ENCODE measurements at regions not wholly inside any gene's neighbourhood (a gene's known extent, or its start where the extent isn't known, plus 50 kb on each side); places are given as distances from the start of the nearest gene placed in this dataset.

GRCh38 chr13:29978211-29978610 is 127.8 kb upstream of the UBL3 start:
- H3K4me3 ChIP-seq (ENCODE audit: low read depth, low read length) = no peak overlapping the region
- no peak for DNase-seq (ENCODE audit: low read depth)

- no peak for DNase-seq (ENCODE audit: low read depth)
- no peak overlapping the region for H3K4me3 ChIP-seq (ENCODE audit: low read depth, low read length)
Observed at GRCh38 chr13:29977476-29978120, 127.2 kb upstream of the UBL3 start.

- no peak for DNase-seq (ENCODE audit: low read depth)
- H3K4me3 ChIP-seq (ENCODE audit: low read depth, low read length) = no peak overlapping the region
Observed at GRCh38 chr13:29976535-29976934, 126.1 kb upstream of the UBL3 start.

GRCh38 chr13:29975283-29975682 is 124.9 kb upstream of the UBL3 start:
- DNase-seq (ENCODE audit: low read depth) = no peak
- H3K4me3 ChIP-seq (ENCODE audit: low read depth, low read length) = no peak overlapping the region

GRCh38 chr13:29969286-29969685 is 118.9 kb upstream of the UBL3 start:
- DNase-seq (ENCODE audit: low read depth) = peak; percentile 48
- no peak overlapping the region for H3K4me3 ChIP-seq (ENCODE audit: low read depth, low read length)

- H3K4me3 ChIP-seq (ENCODE audit: low read depth, low read length) = no peak overlapping the region
- no peak for DNase-seq (ENCODE audit: low read depth)
Observed at GRCh38 chr13:29964181-29964845, 113.9 kb upstream of the UBL3 start.

- H3K4me3 ChIP-seq (ENCODE audit: low read depth, low read length) = no peak overlapping the region
- no peak for DNase-seq (ENCODE audit: low read depth)
Observed at GRCh38 chr13:29963089-29963488, 112.7 kb upstream of the UBL3 start.

GRCh38 chr13:29961036-29961670 is 110.7 kb upstream of the UBL3 start:
- DNase-seq (ENCODE audit: low read depth) = no peak
- no peak overlapping the region for H3K4me3 ChIP-seq (ENCODE audit: low read depth, low read length)

- no peak overlapping the region for H3K4me3 ChIP-seq (ENCODE audit: low read depth, low read length)
- DNase-seq (ENCODE audit: low read depth) = no peak
Observed at GRCh38 chr13:29959603-29960002, 109.2 kb upstream of the UBL3 start.

- no peak for DNase-seq (ENCODE audit: low read depth)
- H3K4me3 ChIP-seq (ENCODE audit: low read depth, low read length) = no peak overlapping the region
Observed at GRCh38 chr13:29959086-29959485, 108.7 kb upstream of the UBL3 start.

- DNase-seq (ENCODE audit: low read depth) = no peak
- no peak overlapping the region for H3K4me3 ChIP-seq (ENCODE audit: low read depth, low read length)
Observed at GRCh38 chr13:29958476-29958875, 108.1 kb upstream of the UBL3 start.

GRCh38 chr13:29957320-29957719 is 106.9 kb upstream of the UBL3 start:
- DNase-seq (ENCODE audit: low read depth) = no peak
- no peak overlapping the region for H3K4me3 ChIP-seq (ENCODE audit: low read depth, low read length)

GRCh38 chr13:29956853-29957252 is 106.4 kb upstream of the UBL3 start:
- no peak for DNase-seq (ENCODE audit: low read depth)

GRCh38 chr13:29955137-29955650 is 104.8 kb upstream of the UBL3 start:
- no peak overlapping the region for H3K4me3 ChIP-seq (ENCODE audit: low read depth, low read length)

More at GRCh38 chr13:29956853-29957252, 106.4 kb upstream of the UBL3 start:
- H3K4me3 ChIP-seq (ENCODE audit: low read depth, low read length) = no peak overlapping the region

GRCh38 chr13:29954082-29955028 is 103.9 kb upstream of the UBL3 start:
- H3K4me3 ChIP-seq (ENCODE audit: low read depth, low read length) = no peak overlapping the region
- DNase-seq (ENCODE audit: low read depth) = no peak

More at GRCh38 chr13:29955137-29955650, 104.8 kb upstream of the UBL3 start:
- DNase-seq (ENCODE audit: low read depth) = no peak

GRCh38 chr13:29953542-29953941 is 103.1 kb upstream of the UBL3 start:
- DNase-seq (ENCODE audit: low read depth) = no peak
- no peak overlapping the region for H3K4me3 ChIP-seq (ENCODE audit: low read depth, low read length)

- no peak overlapping the region for H3K4me3 ChIP-seq (ENCODE audit: low read depth, low read length)
- DNase-seq (ENCODE audit: low read depth) = no peak
Observed at GRCh38 chr13:29952245-29952644, 101.8 kb upstream of the UBL3 start.

GRCh38 chr13:29948791-29949190 is 98.4 kb upstream of the UBL3 start:
- no peak overlapping the region for H3K4me3 ChIP-seq (ENCODE audit: low read depth, low read length)
- no peak for DNase-seq (ENCODE audit: low read depth)

- DNase-seq (ENCODE audit: low read depth) = no peak
- H3K4me3 ChIP-seq (ENCODE audit: low read depth, low read length) = no peak overlapping the region
Observed at GRCh38 chr13:29948244-29948643, 97.8 kb upstream of the UBL3 start.

GRCh38 chr13:29947839-29948238 is 97.4 kb upstream of the UBL3 start:
- no peak for DNase-seq (ENCODE audit: low read depth)
- no peak overlapping the region for H3K4me3 ChIP-seq (ENCODE audit: low read depth, low read length)

All from skeletal muscle cell (primary cell).